ENCODE measurements at regions not wholly inside any gene's neighbourhood (a gene's known extent, or its start where the extent isn't known, plus 50 kb on each side); places are given as distances from the start of the nearest gene placed in this dataset.
"Not testable (repeated sequence)": the region's sequence is repeated elsewhere in the genome, so short reads cannot be mapped to it uniquely, and the experiment has no call there.

DNA sequence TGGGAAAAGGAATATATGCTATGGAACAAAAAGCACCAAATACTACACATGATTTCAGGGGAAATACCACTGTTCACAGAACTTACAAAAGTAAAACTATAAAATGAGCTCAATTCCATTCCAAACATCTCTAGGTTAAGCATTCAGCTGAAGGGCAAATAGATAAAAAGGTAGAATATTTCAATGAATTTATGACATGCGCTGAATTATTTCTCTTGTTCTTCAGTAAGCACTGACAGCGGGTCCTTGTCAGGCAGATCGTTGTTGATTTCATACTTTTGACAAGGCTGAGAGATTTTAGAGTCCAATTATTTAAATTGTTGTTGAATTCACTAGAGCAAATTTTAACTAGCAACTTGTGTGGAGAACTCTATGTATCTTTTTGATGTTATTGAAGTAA is 449.6 kb downstream of the GUCY1A2 start:
- no peaks in the 10 kb centered on the region for H3K4me1 ChIP-seq (ENCODE audit: control insufficient read depth in 4 of 4, insufficient read depth in 4 of 4, low read length in 3 of 4)
- H3K9ac ChIP-seq (ENCODE audit: low read depth in 1 of 2, low read length in 2 of 2), result no peak overlapping the region
- TF ChIP-seq, protein P1, sequence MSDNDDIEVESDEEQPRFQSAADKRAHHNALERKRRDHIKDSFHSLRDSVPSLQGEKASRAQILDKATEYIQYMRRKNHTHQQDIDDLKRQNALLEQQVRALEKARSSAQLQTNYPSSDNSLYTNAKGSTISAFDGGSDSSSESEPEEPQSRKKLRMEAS (IDR thresholded peaks at IDR 0.05), result no peak
- TF ChIP-seq RXRA (IDR thresholded peaks at IDR 0.05) (no peak), HNF4G (IDR thresholded peaks at IDR 0.05) (no peak), NR2F2 (IDR thresholded peaks at IDR 0.05) (no peak), EGR1 (IDR thresholded peaks at IDR 0.05; ENCODE audit: low read depth in 2 of 2) (no peak), FOXA1 (IDR thresholded peaks at IDR 0.05) (no peak), RAD21 (IDR thresholded peaks at IDR 0.05) (no peak), GABPA (IDR thresholded peaks at IDR 0.05 in 1 of 2, conservative IDR thresholded peaks at IDR 0.05 in 1 of 2) (no peak), HNF4A (conservative IDR thresholded peaks at IDR 0.05) (no peak), FOXA2 (IDR thresholded peaks at IDR 0.05) (no peak), JUND (IDR thresholded peaks at IDR 0.05) (no peak)
- TF ChIP-seq, protein P2, sequence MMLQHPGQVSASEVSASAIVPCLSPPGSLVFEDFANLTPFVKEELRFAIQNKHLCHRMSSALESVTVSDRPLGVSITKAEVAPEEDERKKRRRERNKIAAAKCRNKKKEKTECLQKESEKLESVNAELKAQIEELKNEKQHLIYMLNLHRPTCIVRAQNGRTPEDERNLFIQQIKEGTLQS (IDR thresholded peaks at IDR 0.05), result no peak
- TF ChIP-seq, protein P3, sequence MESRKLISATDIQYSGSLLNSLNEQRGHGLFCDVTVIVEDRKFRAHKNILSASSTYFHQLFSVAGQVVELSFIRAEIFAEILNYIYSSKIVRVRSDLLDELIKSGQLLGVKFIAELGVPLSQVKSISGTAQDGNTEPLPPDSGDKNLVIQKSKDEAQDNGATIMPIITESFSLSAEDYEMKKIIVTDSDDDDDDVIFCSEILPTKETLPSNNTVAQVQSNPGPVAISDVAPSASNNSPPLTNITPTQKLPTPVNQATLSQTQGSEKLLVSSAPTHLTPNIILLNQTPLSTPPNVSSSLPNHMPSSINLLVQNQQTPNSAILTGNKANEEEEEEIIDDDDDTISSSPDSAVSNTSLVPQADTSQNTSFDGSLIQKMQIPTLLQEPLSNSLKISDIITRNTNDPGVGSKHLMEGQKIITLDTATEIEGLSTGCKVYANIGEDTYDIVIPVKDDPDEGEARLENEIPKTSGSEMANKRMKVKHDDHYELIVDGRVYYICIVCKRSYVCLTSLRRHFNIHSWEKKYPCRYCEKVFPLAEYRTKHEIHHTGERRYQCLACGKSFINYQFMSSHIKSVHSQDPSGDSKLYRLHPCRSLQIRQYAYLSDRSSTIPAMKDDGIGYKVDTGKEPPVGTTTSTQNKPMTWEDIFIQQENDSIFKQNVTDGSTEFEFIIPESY (IDR thresholded peaks at IDR 0.05), result no peak
- TF ChIP-seq, protein P4, sequence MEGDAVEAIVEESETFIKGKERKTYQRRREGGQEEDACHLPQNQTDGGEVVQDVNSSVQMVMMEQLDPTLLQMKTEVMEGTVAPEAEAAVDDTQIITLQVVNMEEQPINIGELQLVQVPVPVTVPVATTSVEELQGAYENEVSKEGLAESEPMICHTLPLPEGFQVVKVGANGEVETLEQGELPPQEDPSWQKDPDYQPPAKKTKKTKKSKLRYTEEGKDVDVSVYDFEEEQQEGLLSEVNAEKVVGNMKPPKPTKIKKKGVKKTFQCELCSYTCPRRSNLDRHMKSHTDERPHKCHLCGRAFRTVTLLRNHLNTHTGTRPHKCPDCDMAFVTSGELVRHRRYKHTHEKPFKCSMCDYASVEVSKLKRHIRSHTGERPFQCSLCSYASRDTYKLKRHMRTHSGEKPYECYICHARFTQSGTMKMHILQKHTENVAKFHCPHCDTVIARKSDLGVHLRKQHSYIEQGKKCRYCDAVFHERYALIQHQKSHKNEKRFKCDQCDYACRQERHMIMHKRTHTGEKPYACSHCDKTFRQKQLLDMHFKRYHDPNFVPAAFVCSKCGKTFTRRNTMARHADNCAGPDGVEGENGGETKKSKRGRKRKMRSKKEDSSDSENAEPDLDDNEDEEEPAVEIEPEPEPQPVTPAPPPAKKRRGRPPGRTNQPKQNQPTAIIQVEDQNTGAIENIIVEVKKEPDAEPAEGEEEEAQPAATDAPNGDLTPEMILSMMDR (IDR thresholded peaks at IDR 0.05; ENCODE audit: low read depth, low read length, missing input control), result no peak
- WGBS, result 85% methylated on average over 3 of the region's 3 CpGs
- H3K36me3 ChIP-seq (ENCODE audit: control insufficient read depth in 4 of 4, insufficient read depth in 3 of 4, low read depth in 1 of 4, low read length in 3 of 4), result no peaks in the 10 kb centered on the region
- no peaks in the 10 kb centered on the region for H3K9me3 ChIP-seq (ENCODE audit: control insufficient read depth in 4 of 4, low read length in 3 of 4)
- no peak for DNase-seq (ENCODE audit: low spot score)
- H3K4me3 ChIP-seq (ENCODE audit: low read depth in 1 of 3, low read length in 3 of 3), result no peak overlapping the region
- no peaks in the 10 kb centered on the region for H3K27me3 ChIP-seq (ENCODE audit: control insufficient read depth in 4 of 4, insufficient read depth in 4 of 4, low read length in 3 of 4)
- H3K27ac ChIP-seq (ENCODE audit: low read depth in 1 of 2, low read length in 2 of 2), result no peak overlapping the region

DNA sequence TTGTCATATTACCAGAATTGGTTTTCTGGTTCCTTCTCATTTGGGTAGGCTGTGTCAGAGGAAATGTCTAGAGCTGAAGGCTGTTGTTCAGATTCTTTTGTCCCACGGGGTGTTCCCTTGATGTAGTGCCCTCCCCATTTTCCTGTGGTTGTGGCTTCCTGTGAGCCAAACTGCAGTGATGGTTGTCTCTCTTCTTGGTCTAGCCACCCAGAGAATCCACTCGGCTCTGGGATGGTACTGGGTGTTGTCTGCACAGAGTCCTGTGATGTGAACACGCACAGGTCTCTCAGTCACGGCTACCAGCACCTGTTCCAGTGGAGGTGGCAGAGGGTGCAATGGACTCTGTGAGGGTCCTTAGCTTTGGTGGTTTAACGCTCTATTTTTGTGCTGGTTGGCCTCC is 440.9 kb downstream of the GUCY1A2 start:
- H3K9me3 ChIP-seq (ENCODE audit: control insufficient read depth in 4 of 4, low read length in 3 of 4); H3K9ac ChIP-seq (ENCODE audit: low read depth in 1 of 2, low read length in 2 of 2); H3K4me1 ChIP-seq (ENCODE audit: control insufficient read depth in 4 of 4, insufficient read depth in 4 of 4, low read length in 3 of 4); H3K4me3 ChIP-seq (ENCODE audit: low read depth in 1 of 3, low read length in 3 of 3); DNase-seq (ENCODE audit: low spot score); H3K27ac ChIP-seq (ENCODE audit: low read depth in 1 of 2, low read length in 2 of 2); H3K36me3 ChIP-seq (ENCODE audit: control insufficient read depth in 4 of 4, insufficient read depth in 3 of 4, low read depth in 1 of 4, low read length in 3 of 4); H3K27me3 ChIP-seq (ENCODE audit: control insufficient read depth in 4 of 4, insufficient read depth in 4 of 4, low read length in 3 of 4): not testable (repeated sequence)
- WGBS, result 77% methylated on average over 5 of the region's 5 CpGs

DNA sequence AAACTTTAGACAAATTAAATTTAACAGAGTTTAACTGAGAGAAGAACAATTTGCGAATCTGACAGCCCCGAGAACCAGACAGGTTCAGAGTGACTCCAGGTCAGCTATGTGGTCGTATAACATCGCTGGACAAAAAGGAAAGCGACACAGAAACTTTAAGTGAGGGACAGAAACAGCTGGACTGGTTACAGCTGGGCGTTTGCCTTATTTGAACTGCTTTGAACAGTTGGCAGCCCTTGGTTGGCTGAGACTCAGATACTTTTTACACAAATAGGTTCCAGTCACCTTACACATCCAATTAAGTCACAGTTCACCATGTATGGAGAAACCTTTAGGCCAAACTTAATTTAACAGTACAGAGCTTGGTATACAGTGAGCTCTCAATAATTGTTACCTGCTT is 436.9 kb downstream of the GUCY1A2 start:
- H3K27me3 ChIP-seq (ENCODE audit: control insufficient read depth in 4 of 4, insufficient read depth in 4 of 4, low read length in 3 of 4), result no peaks in the 10 kb centered on the region
- WGBS, result 64% methylated on average over 6 of the region's 6 CpGs
- H3K4me3 ChIP-seq (ENCODE audit: low read depth in 1 of 3, low read length in 3 of 3), result no peak overlapping the region
- H3K9me3 ChIP-seq (ENCODE audit: control insufficient read depth in 4 of 4, low read length in 3 of 4), result peaks cover 0 to 2% (median 0%) of the 10 kb centered on the region in 4 donors
- H3K4me1 ChIP-seq (ENCODE audit: control insufficient read depth in 4 of 4, insufficient read depth in 4 of 4, low read length in 3 of 4), result no peaks in the 10 kb centered on the region
- no peak overlapping the region for H3K27ac ChIP-seq (ENCODE audit: low read depth in 1 of 2, low read length in 2 of 2)
- no peaks in the 10 kb centered on the region for H3K36me3 ChIP-seq (ENCODE audit: control insufficient read depth in 4 of 4, insufficient read depth in 3 of 4, low read depth in 1 of 4, low read length in 3 of 4)
- no peak for DNase-seq (ENCODE audit: low spot score)
- H3K9ac ChIP-seq (ENCODE audit: low read depth in 1 of 2, low read length in 2 of 2), result no peak overlapping the region
- TF ChIP-seq RXRA (IDR thresholded peaks at IDR 0.05) (no peak), GABPA (IDR thresholded peaks at IDR 0.05 in 1 of 2, conservative IDR thresholded peaks at IDR 0.05 in 1 of 2) (no peak), TAF1 (conservative IDR thresholded peaks at IDR 0.05) (no peak), EGR1 (IDR thresholded peaks at IDR 0.05; ENCODE audit: low read depth in 2 of 2) (no peak), NR2F2 (IDR thresholded peaks at IDR 0.05) (no peak), FOXA1 (IDR thresholded peaks at IDR 0.05) (no peak), RAD21 (IDR thresholded peaks at IDR 0.05) (no peak), FOXA2 (IDR thresholded peaks at IDR 0.05) (no peak)
- TF ChIP-seq, protein P4 (IDR thresholded peaks at IDR 0.05; ENCODE audit: low read depth, low read length, missing input control), result no peak
- TF ChIP-seq, protein P5, sequence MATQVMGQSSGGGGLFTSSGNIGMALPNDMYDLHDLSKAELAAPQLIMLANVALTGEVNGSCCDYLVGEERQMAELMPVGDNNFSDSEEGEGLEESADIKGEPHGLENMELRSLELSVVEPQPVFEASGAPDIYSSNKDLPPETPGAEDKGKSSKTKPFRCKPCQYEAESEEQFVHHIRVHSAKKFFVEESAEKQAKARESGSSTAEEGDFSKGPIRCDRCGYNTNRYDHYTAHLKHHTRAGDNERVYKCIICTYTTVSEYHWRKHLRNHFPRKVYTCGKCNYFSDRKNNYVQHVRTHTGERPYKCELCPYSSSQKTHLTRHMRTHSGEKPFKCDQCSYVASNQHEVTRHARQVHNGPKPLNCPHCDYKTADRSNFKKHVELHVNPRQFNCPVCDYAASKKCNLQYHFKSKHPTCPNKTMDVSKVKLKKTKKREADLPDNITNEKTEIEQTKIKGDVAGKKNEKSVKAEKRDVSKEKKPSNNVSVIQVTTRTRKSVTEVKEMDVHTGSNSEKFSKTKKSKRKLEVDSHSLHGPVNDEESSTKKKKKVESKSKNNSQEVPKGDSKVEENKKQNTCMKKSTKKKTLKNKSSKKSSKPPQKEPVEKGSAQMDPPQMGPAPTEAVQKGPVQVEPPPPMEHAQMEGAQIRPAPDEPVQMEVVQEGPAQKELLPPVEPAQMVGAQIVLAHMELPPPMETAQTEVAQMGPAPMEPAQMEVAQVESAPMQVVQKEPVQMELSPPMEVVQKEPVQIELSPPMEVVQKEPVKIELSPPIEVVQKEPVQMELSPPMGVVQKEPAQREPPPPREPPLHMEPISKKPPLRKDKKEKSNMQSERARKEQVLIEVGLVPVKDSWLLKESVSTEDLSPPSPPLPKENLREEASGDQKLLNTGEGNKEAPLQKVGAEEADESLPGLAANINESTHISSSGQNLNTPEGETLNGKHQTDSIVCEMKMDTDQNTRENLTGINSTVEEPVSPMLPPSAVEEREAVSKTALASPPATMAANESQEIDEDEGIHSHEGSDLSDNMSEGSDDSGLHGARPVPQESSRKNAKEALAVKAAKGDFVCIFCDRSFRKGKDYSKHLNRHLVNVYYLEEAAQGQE (IDR thresholded peaks at IDR 0.05), result no peak
- TF ChIP-seq, protein P1 (IDR thresholded peaks at IDR 0.05), result no peak
- TF ChIP-seq, protein P2 (IDR thresholded peaks at IDR 0.05), result no peak
